ENCODE measurements at regions not wholly inside any gene's neighbourhood (a gene's known extent, or its start where the extent isn't known, plus 50 kb on each side); places are given as distances from the start of the nearest gene placed in this dataset.
A peak's percentile ranks its signal among the peaks of the same experiment; 100 is the strongest.

- Histone ChIP-seq H4K91ac (ENCODE audit: insufficient read length, low read depth, low read length) (no peak overlapping the region), H3K79me1 (ENCODE audit: insufficient read depth, low read depth, low read length, poor library complexity, severe bottlenecking) (no peaks in the 10 kb centered on the region), H3K23ac (ENCODE audit: insufficient read length, low read depth, low read length) (no peak overlapping the region), H3K4me1 (ENCODE audit: insufficient read depth, low read length) (no peaks in the 10 kb centered on the region), H3K4ac (ENCODE audit: low read depth, low read length) (no peak overlapping the region), H2BK5ac (ENCODE audit: insufficient read length, low read length) (no peak overlapping the region), H3K18ac (ENCODE audit: insufficient read length, low read depth, low read length) (no peak overlapping the region), H3K4me2 (ENCODE audit: insufficient read depth, insufficient read length, low read length) (no peak overlapping the region), H4K5ac (ENCODE audit: insufficient read length, low read depth, low read length) (no peak overlapping the region), H2AFZ (ENCODE audit: low read length) (no peak overlapping the region), H2BK120ac (ENCODE audit: low read depth, low read length, poor library complexity, severe bottlenecking) (no peak overlapping the region), H4K8ac (replicated peaks; ENCODE audit: insufficient read length, low read depth, low read length) (no peak overlapping the region), H3K14ac (ENCODE audit: insufficient read depth, low read length) (no peak overlapping the region), H2BK12ac (ENCODE audit: insufficient read length, low read depth, low read length) (no peak overlapping the region), H2BK15ac (ENCODE audit: low read depth, low read length) (no peak overlapping the region), H3K79me2 (ENCODE audit: insufficient read depth, low read length) (no peaks in the 10 kb centered on the region), H3K27me3 (ENCODE audit: insufficient read depth, low read length) (no peaks in the 10 kb centered on the region), H3K9ac (ENCODE audit: extremely low read depth, insufficient read length, low read length) (no peak overlapping the region), H2BK20ac (ENCODE audit: low read depth, low read length, poor library complexity, severe bottlenecking) (no peak overlapping the region), H2AK5ac (ENCODE audit: insufficient read length, low read length) (no peak overlapping the region), H3K27ac (ENCODE audit: insufficient read length, low read depth, low read length) (no peak overlapping the region), H4K20me1 (ENCODE audit: control insufficient read depth, insufficient read depth, insufficient read length) (no peaks in the 10 kb centered on the region), H3T11ph (ENCODE audit: low read length) (no peak overlapping the region), H3K56ac (ENCODE audit: insufficient read length, low read depth, low read length) (no peak overlapping the region), H3K9me3 (ENCODE audit: control insufficient read depth, low read depth, low read length) (no peaks in the 10 kb centered on the region), H3K23me2 (ENCODE audit: insufficient read length, low read depth, low read length, poor library complexity, severe bottlenecking) (no peaks in the 10 kb centered on the region)
- Mint-ChIP-seq H3K4me1 (peaks cover 2 to 16% of the 10 kb centered on the region in 2 experiments; a peak in 3 of 4 replicates), H3K9me3 (no peaks in the 10 kb centered on the region), H3K27ac (peak overlapping the region in 1 of 3 experiments; percentile 25; a peak in 1 of 7 replicates), H3K4me3 (no peak overlapping the region), H3K27me3 (ENCODE audit: low read depth) (peaks cover 12% of the 10 kb centered on the region), H3K36me3 (ENCODE audit: insufficient read depth in 1 of 3, low read depth in 3 of 3) (no peaks in the 10 kb centered on the region)
- WGBS (ENCODE audit: extremely low coverage, insufficient read length, low lambda C conversion rate), result no CpG with 5 or more reads among the region's 22 CpGs
- peak; percentile 18 for DNase-seq
- TF ChIP-seq, protein P1, sequence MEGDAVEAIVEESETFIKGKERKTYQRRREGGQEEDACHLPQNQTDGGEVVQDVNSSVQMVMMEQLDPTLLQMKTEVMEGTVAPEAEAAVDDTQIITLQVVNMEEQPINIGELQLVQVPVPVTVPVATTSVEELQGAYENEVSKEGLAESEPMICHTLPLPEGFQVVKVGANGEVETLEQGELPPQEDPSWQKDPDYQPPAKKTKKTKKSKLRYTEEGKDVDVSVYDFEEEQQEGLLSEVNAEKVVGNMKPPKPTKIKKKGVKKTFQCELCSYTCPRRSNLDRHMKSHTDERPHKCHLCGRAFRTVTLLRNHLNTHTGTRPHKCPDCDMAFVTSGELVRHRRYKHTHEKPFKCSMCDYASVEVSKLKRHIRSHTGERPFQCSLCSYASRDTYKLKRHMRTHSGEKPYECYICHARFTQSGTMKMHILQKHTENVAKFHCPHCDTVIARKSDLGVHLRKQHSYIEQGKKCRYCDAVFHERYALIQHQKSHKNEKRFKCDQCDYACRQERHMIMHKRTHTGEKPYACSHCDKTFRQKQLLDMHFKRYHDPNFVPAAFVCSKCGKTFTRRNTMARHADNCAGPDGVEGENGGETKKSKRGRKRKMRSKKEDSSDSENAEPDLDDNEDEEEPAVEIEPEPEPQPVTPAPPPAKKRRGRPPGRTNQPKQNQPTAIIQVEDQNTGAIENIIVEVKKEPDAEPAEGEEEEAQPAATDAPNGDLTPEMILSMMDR (conservative IDR thresholded peaks at IDR 0.05), result no peak
These were observed 123.3 kb downstream of the PAPOLA start for GRCh38 chr14:96625426-96625985.

Data from H9 (cell line).